ENCODE measurements at regions not wholly inside any gene's neighbourhood (a gene's known extent, or its start where the extent isn't known, plus 50 kb on each side); places are given as distances from the start of the nearest gene placed in this dataset.

DNA sequence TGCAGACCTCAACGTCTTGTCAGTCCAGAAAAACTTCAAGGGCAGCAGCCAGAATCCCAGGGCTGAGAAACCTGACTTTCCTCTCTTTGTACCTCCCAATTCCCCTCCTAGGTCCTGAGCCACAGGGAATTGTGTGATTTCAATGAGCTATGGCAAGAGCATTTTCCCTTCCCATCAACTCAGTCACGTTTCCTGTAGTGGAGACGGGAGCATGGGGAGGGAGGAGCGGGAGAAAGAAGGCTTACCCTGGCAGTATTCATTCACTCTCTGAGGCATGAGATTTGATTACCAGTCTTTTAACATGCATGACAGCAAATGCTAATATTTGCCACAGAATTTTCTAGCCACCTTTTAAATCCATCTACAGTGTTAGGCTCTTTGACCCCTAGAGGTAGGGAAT lies 109.4 kb upstream of the TBCA start:
- no peak for TF ChIP-seq FOXM1 (IDR thresholded peaks at IDR 0.05; ENCODE audit: low read depth, low read length)
- TF ChIP-seq POU2F2 (IDR thresholded peaks at IDR 0.05; ENCODE audit: borderline replicate concordance, low read depth, low read length) = no peak
- no peak for TF ChIP-seq CREB1 (IDR thresholded peaks at IDR 0.05; ENCODE audit: low read depth)
